ENCODE measurements at regions not wholly inside any gene's neighbourhood (a gene's known extent, or its start where the extent isn't known, plus 50 kb on each side); places are given as distances from the start of the nearest gene placed in this dataset.

DNA sequence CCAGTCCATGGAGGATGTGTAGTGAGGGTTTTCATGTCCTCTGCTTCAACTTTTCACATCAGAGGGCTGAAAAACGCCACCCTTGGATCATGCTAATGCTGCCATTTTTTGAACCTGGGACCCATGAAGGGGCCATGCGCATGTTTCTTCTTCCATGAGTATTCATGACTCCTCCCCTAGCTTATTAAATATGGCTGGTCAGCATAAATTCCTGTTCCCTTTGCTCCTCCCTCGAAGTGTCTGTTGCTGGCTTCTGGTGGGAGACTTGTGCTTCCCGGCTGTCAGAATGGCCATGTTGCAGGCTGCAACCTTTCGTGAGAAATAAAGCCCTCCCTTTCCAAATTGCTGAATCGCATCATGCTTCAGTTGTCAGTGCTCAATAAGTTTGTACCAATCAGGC, 711.2 kb upstream of the KIRREL3 start:
- TF ChIP-seq, protein P1, sequence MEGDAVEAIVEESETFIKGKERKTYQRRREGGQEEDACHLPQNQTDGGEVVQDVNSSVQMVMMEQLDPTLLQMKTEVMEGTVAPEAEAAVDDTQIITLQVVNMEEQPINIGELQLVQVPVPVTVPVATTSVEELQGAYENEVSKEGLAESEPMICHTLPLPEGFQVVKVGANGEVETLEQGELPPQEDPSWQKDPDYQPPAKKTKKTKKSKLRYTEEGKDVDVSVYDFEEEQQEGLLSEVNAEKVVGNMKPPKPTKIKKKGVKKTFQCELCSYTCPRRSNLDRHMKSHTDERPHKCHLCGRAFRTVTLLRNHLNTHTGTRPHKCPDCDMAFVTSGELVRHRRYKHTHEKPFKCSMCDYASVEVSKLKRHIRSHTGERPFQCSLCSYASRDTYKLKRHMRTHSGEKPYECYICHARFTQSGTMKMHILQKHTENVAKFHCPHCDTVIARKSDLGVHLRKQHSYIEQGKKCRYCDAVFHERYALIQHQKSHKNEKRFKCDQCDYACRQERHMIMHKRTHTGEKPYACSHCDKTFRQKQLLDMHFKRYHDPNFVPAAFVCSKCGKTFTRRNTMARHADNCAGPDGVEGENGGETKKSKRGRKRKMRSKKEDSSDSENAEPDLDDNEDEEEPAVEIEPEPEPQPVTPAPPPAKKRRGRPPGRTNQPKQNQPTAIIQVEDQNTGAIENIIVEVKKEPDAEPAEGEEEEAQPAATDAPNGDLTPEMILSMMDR (IDR thresholded peaks at IDR 0.05): no peak
- TF ChIP-seq POLR2A (IDR thresholded peaks at IDR 0.05): no peak

Measured in uterus (tissue), 2 donors.